Body of pancreas (tissue), 4 donors: ENCODE measurements at regions not wholly inside any gene's neighbourhood (a gene's known extent, or its start where the extent isn't known, plus 50 kb on each side); places are given as distances from the start of the nearest gene placed in this dataset.

ENCODE experiments used
- ATAC-seq: fragments of 150-250 bp; one replicate; pipeline ENCODE4 v1.9.1; 2016
- DNase-seq, 4 donors: peaks; one replicate each; pipeline ENCODE4 v3.0.0-alpha.2; 2019
- H3K27ac ChIP-seq, 4 donors: fragments of 200-600 bp; sonication (generic); 1 replicate in 3 of 4; 2 replicates in 1 of 4; pipeline versions ENCODE4 v1.5.1 to v1.6.1; 2016 to 2019; ENCODE audit warnings: mild to moderate bottlenecking in 1 of 4, mixed read lengths in 1 of 4, moderate library complexity in 1 of 4
- H3K27me3 ChIP-seq, 2 donors: fragments of 200-600 bp; sonication (generic); one replicate each; pipeline ENCODE4 v1.6.0; 2016; ENCODE audit warnings: mild to moderate bottlenecking in 1 of 2
- H3K36me3 ChIP-seq, 2 donors: fragments of 200-600 bp; sonication (generic); replicated peaks in 1 of 2; 2 replicates each; pipeline ENCODE4 v1.5.1; 2016; ENCODE audit warnings: low read depth in 2 of 2; ENCODE audit not compliant: insufficient read depth in 1 of 2
- H3K4me1 ChIP-seq: fragments of 200-600 bp; sonication (generic); one replicate; pipeline ENCODE4 v1.6.0; 2016
- H3K4me3 ChIP-seq, 2 donors: fragments of 200-600 bp; sonication (generic); 1 replicate in 1 of 2; 2 replicates in 1 of 2; pipeline ENCODE4 v1.5.1; 2016 to 2019
- H3K9me3 ChIP-seq, 3 donors: fragments of 200-600 bp; sonication (generic); 1 replicate in 2 of 3; 2 replicates in 1 of 3; pipeline ENCODE4 v1.5.1; 2016
- POLR2A ChIP-seq, 3 donors: fragments of 450-650 bp; IDR thresholded peaks; one replicate each; pipeline ENCODE4 v1.6.1; 2016; ENCODE audit warnings: antibody characterized with exemption in 3 of 3, mild to moderate bottlenecking in 2 of 3
- WGBS, 2 donors: methylation state at CpG; one replicate each; pipeline ENCODE4 v1.1.5; 2017; 5-methylcytosine and 5-hydroxymethylcytosine counted together
- intact Hi-C: fragments of 100-400 bp; cut with DNase I; formaldehyde crosslinking; loops from one replicate; pipeline ENCODE4 v1.15.1; 2023
- TF ChIP-seq, protein P1 (sequence below), 7 experiments: fragments of 450-650 bp in 4 of 7; fragments of 200-600 bp in 3 of 7; sonication (generic) in 3 of 7; IDR thresholded peaks; one replicate each; pipeline ENCODE4 v1.5.1; 2016 to 2019; ENCODE audit warnings: antibody characterized with exemption in 7 of 7

DNA sequence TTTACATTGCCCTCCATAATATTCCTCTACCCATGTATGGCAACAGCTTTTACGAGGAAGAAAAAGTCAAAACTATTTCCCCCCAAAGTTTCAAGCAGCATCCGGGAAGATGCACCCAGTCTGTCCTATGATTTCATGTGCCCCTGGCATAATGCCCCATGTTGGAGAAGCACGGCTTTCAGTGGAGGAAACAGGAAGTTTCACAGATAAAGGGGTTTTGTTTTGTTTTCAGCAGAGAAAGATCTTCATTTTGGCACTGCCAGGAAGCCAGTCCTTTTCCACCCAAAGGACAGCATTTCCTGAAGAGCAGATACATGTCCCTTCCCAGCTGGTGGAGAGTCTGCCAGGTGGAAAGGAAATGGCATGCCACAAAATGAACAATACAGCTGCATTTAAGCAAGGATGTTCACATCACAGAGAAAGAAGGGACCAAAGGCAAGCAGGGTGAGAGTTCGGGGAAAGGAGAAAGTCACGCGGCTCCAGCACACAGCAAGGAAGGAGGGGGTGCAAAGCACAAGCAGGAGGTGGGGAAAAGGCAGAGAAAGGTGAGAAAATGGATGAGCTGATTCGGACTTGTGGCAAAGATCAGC lies 95.3 kb upstream of the HIVEP3 start:
- no peaks in the 10 kb centered on the region for H3K27me3 ChIP-seq
- 65 to 83% methylated on average over 7 of the region's 7 CpGs for WGBS, 2 donors
- H3K9me3 ChIP-seq, result no peaks in the 10 kb centered on the region
- no peak overlapping the region for H3K27ac ChIP-seq
- H3K4me3 ChIP-seq, result no peak overlapping the region
- H3K4me1 ChIP-seq, result no peaks in the 10 kb centered on the region
- ATAC-seq (no peak), DNase-seq (no peak)
- intact Hi-C loops, result no loop called here
- H3K36me3 ChIP-seq, result no peaks in the 10 kb centered on the region
- TF ChIP-seq, protein P1, sequence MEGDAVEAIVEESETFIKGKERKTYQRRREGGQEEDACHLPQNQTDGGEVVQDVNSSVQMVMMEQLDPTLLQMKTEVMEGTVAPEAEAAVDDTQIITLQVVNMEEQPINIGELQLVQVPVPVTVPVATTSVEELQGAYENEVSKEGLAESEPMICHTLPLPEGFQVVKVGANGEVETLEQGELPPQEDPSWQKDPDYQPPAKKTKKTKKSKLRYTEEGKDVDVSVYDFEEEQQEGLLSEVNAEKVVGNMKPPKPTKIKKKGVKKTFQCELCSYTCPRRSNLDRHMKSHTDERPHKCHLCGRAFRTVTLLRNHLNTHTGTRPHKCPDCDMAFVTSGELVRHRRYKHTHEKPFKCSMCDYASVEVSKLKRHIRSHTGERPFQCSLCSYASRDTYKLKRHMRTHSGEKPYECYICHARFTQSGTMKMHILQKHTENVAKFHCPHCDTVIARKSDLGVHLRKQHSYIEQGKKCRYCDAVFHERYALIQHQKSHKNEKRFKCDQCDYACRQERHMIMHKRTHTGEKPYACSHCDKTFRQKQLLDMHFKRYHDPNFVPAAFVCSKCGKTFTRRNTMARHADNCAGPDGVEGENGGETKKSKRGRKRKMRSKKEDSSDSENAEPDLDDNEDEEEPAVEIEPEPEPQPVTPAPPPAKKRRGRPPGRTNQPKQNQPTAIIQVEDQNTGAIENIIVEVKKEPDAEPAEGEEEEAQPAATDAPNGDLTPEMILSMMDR (IDR thresholded peaks at IDR 0.05), result no peak
- no peak for TF ChIP-seq POLR2A (IDR thresholded peaks at IDR 0.05)

GRCh38 chr1:42012852-42013251 lies 94.1 kb upstream of the HIVEP3 start:
- intact Hi-C loops, result no loop called here
- 61 to 75% methylated on average over 1 of the region's 1 CpG for WGBS, 2 donors
- Histone ChIP-seq H3K27me3 (no peaks in the 10 kb centered on the region), H3K9me3 (no peaks in the 10 kb centered on the region), H3K4me1 (no peaks in the 10 kb centered on the region), H3K36me3 (no peaks in the 10 kb centered on the region), H3K4me3 (no peak overlapping the region), H3K27ac (no peak overlapping the region)
- TF ChIP-seq POLR2A (IDR thresholded peaks at IDR 0.05), result no peak
- TF ChIP-seq, protein P1 (IDR thresholded peaks at IDR 0.05), result no peak
- ATAC-seq, result no peak
- DNase-seq, result no peak

DNA sequence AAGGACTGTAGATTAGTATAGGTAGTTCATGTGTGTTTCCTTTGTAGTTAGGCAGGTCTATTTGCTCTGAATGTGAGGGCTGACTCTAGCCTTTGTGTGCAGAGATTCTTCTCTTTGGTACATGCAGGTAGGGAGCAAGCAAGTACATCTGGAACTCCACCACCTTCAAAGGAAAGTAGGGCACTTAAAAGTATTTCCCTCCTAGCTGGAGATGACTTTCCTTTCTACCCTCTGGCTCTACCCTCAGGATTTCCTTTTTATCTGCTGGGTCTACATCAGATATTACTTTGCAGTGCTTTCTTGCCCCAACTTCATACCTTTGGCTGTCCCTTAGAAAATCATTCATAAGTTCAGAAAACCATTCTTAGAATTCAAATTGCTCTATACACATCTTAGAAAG lies 91.7 kb upstream of the HIVEP3 start:
- TF ChIP-seq POLR2A (IDR thresholded peaks at IDR 0.05), result no peak
- no peak for ATAC-seq
- DNase-seq, result no peak

DNA sequence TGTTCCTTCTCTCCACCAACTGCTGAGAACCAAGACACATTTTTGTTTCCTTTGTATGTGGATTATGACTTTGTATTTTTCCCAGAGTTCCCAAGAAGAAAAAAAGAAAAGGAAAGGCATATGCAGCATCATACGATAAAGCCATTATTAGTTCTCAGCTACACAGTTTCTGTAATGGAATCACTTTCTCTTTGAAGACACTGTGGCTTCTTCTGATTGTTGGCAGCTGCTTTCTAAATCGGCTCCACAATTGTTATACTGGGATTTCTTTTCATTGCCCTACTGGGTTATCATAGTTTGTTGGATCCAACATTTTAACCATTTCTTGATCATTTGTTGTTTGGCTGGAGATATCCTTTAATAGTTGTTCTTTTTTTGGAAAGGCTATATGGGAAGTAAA lies 89.5 kb upstream of the HIVEP3 start:
- Histone ChIP-seq H3K27ac (no peak overlapping the region), H3K4me3 (no peak overlapping the region), H3K27me3 (no peaks in the 10 kb centered on the region), H3K36me3 (no peaks in the 10 kb centered on the region), H3K9me3 (no peaks in the 10 kb centered on the region), H3K4me1 (no peaks in the 10 kb centered on the region)
- ATAC-seq (no peak), DNase-seq (no peak)
- TF ChIP-seq, protein P1 (IDR thresholded peaks at IDR 0.05), result no peak
- no peak for TF ChIP-seq POLR2A (IDR thresholded peaks at IDR 0.05)
- intact Hi-C loops, result no loop called here
- WGBS, 2 donors, result 61 to 76% methylated on average over 2 of the region's 2 CpGs

More for the DNA sequence above, 91.7 kb upstream of the HIVEP3 start:
- H3K9me3 ChIP-seq, result no peaks in the 10 kb centered on the region
- intact Hi-C loops, result no loop called here
- no peaks in the 10 kb centered on the region for H3K36me3 ChIP-seq
- no peaks in the 10 kb centered on the region for H3K27me3 ChIP-seq
- no peak overlapping the region for H3K27ac ChIP-seq
- H3K4me3 ChIP-seq, result no peak overlapping the region
- no peaks in the 10 kb centered on the region for H3K4me1 ChIP-seq

DNA sequence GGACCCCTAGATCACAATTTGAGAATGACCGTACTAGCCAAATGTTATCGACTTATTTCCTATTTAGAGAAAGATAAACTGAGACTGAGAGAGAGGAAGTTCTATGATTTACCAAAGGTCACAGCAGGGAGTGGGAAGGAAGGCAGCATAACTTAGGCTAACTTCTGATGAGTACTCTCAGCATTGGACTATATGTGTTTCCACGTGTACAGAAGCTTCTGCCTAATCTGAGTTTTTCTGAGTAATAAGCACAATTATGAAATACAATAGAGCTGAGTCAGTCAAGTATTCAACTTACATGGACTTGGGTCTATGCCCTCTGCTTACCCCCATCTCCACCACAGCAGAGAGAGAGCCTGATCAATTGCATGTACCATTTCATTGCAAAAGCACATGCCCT lies 88.1 kb upstream of the HIVEP3 start:
- H3K27ac ChIP-seq, result no peak overlapping the region
- WGBS, 2 donors, result 55 to 71% methylated on average over 3 of the region's 3 CpGs
- TF ChIP-seq POLR2A (IDR thresholded peaks at IDR 0.05), result no peak
- TF ChIP-seq, protein P1 (IDR thresholded peaks at IDR 0.05), result no peak
- H3K4me1 ChIP-seq, result no peaks in the 10 kb centered on the region
- H3K9me3 ChIP-seq, result no peaks in the 10 kb centered on the region
- intact Hi-C loops, result no loop called here
- DNase-seq (no peak), ATAC-seq (no peak)
- no peaks in the 10 kb centered on the region for H3K27me3 ChIP-seq
- no peak overlapping the region for H3K4me3 ChIP-seq
- no peaks in the 10 kb centered on the region for H3K36me3 ChIP-seq
